Body of pancreas (tissue), 4 donors: ENCODE measurements at regions not wholly inside any gene's neighbourhood (a gene's known extent, or its start where the extent isn't known, plus 50 kb on each side); places are given as distances from the start of the nearest gene placed in this dataset.
A peak's percentile ranks its signal among the peaks of the same experiment; 100 is the strongest.

Experiments used
- ATAC-seq: fragments of 150-250 bp; one replicate; pipeline ENCODE4 v1.9.1; 2016
- DNase-seq, 4 donors: peaks; one replicate each; pipeline ENCODE4 v3.0.0-alpha.2; 2019
- H3K27ac ChIP-seq, 4 donors: fragments of 200-600 bp; sonication (generic); 1 replicate in 3 of 4; 2 replicates in 1 of 4; pipeline versions ENCODE4 v1.5.1 to v1.6.1; 2016 to 2019; ENCODE audit warnings: mild to moderate bottlenecking in 1 of 4, mixed read lengths in 1 of 4, moderate library complexity in 1 of 4
- H3K27me3 ChIP-seq, 2 donors: fragments of 200-600 bp; sonication (generic); one replicate each; pipeline ENCODE4 v1.6.0; 2016; ENCODE audit warnings: mild to moderate bottlenecking in 1 of 2
- H3K36me3 ChIP-seq, 2 donors: fragments of 200-600 bp; sonication (generic); replicated peaks in 1 of 2; 2 replicates each; pipeline ENCODE4 v1.5.1; 2016; ENCODE audit warnings: low read depth in 2 of 2; ENCODE audit not compliant: insufficient read depth in 1 of 2
- H3K4me1 ChIP-seq: fragments of 200-600 bp; sonication (generic); one replicate; pipeline ENCODE4 v1.6.0; 2016
- H3K4me3 ChIP-seq, 2 donors: fragments of 200-600 bp; sonication (generic); 1 replicate in 1 of 2; 2 replicates in 1 of 2; pipeline ENCODE4 v1.5.1; 2016 to 2019
- H3K9me3 ChIP-seq, 3 donors: fragments of 200-600 bp; sonication (generic); 1 replicate in 2 of 3; 2 replicates in 1 of 3; pipeline ENCODE4 v1.5.1; 2016
- POLR2A ChIP-seq, 3 donors: fragments of 450-650 bp; IDR thresholded peaks; one replicate each; pipeline ENCODE4 v1.6.1; 2016; ENCODE audit warnings: antibody characterized with exemption in 3 of 3, mild to moderate bottlenecking in 2 of 3
- WGBS, 2 donors: methylation state at CpG; one replicate each; pipeline ENCODE4 v1.1.5; 2017; 5-methylcytosine and 5-hydroxymethylcytosine counted together
- intact Hi-C: fragments of 100-400 bp; cut with DNase I; formaldehyde crosslinking; loops from one replicate; pipeline ENCODE4 v1.15.1; 2023
- TF ChIP-seq, protein P1 (sequence below), 7 experiments: fragments of 450-650 bp in 4 of 7; fragments of 200-600 bp in 3 of 7; sonication (generic) in 3 of 7; IDR thresholded peaks; one replicate each; pipeline ENCODE4 v1.5.1; 2016 to 2019; ENCODE audit warnings: antibody characterized with exemption in 7 of 7

DNA sequence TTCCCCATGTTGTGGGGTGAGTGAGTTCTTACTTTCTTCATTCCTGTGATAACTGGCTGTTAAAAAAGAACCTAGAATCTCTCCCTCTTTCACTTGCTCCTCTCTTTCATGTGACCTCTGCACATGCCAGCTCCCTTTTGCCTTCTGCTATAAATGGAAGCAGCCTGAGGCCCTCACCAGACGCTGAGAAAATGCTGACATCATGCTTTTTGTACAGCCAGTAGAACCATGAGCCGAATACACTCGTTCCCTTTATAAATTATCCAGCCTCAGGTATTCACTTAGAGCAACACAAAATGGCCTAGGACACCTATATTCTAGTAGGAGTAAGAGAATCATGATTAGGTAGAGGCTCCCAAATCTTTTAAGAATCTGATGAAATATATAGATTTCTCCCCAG, 333.5 kb downstream of the LRIG3 start:
- Histone ChIP-seq H3K36me3 (no peaks in the 10 kb centered on the region), H3K9me3 (no peaks in the 10 kb centered on the region), H3K27me3 (no peaks in the 10 kb centered on the region), H3K4me1 (no peaks in the 10 kb centered on the region), H3K27ac (no peak overlapping the region), H3K4me3 (no peak overlapping the region)
- no peak for DNase-seq
- ATAC-seq = no peak
- TF ChIP-seq, protein P1, sequence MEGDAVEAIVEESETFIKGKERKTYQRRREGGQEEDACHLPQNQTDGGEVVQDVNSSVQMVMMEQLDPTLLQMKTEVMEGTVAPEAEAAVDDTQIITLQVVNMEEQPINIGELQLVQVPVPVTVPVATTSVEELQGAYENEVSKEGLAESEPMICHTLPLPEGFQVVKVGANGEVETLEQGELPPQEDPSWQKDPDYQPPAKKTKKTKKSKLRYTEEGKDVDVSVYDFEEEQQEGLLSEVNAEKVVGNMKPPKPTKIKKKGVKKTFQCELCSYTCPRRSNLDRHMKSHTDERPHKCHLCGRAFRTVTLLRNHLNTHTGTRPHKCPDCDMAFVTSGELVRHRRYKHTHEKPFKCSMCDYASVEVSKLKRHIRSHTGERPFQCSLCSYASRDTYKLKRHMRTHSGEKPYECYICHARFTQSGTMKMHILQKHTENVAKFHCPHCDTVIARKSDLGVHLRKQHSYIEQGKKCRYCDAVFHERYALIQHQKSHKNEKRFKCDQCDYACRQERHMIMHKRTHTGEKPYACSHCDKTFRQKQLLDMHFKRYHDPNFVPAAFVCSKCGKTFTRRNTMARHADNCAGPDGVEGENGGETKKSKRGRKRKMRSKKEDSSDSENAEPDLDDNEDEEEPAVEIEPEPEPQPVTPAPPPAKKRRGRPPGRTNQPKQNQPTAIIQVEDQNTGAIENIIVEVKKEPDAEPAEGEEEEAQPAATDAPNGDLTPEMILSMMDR (IDR thresholded peaks at IDR 0.05) = no peak
- no peak for TF ChIP-seq POLR2A (IDR thresholded peaks at IDR 0.05)
- 52 to 60% methylated on average over 3 of the region's 3 CpGs for WGBS, 2 donors
- intact Hi-C loops = no loop called here

DNA sequence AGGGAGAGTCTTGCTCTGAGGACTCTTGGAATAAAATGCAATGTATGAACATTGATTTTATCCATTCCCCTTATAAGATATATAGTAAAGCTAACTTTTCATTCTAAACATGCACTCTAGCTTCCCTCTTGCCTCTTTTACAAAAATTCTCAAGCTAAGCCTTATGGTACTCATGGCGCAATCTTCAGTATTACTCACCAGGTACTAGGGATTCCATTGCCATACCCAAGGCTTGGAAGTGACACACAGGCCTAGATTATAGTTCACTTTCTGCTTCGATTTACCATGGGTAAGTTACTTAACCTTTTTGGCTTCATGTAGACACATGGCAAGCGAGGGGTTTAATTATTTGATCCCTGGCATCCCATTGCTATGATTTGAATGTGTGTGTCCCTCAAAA, 331.5 kb downstream of the LRIG3 start:
- intact Hi-C loops = no loop called here
- Histone ChIP-seq H3K36me3 (no peaks in the 10 kb centered on the region), H3K4me3 (no peak overlapping the region), H3K27me3 (no peaks in the 10 kb centered on the region), H3K27ac (no peak overlapping the region), H3K9me3 (no peaks in the 10 kb centered on the region), H3K4me1 (no peaks in the 10 kb centered on the region)
- ATAC-seq = no peak
- TF ChIP-seq, protein P1 (IDR thresholded peaks at IDR 0.05) = no peak
- TF ChIP-seq POLR2A (IDR thresholded peaks at IDR 0.05) = no peak
- 61 to 67% methylated on average over 3 of the region's 3 CpGs for WGBS, 2 donors
- no peak for DNase-seq

DNA sequence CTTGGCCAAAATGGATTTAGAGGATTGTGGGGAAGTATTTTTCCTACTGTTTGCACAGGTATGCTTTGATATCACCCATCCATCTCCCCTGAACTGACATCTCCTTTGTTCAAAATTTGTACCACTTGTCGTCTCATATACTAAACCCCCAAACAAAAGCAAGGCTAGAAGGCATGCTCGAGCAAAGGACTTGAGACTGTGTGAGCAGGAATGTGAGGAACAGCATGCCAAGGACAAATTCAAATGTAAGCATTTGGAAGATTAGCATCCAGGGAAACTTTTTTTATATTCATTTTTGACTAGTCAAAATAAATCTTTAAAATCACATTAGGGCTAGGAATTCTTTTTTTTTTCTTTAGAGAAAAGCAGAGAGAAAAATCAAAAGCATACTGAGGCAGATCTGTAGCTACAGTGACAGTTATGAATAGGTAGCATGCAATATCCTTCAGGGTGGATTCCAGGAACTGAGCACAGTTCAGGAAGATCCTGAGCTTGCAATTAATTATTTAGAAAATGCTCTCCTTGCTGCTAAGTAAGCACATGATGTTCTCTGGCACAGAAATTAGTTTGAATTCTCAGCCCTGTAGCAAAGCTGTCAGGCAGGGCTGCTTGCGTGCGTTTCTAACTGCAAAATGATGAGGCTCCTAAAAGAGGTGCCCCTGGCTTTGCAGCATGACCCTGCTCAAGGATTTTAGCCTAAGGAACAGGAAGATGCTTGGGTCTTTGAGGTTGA, 327.7 kb downstream of the LRIG3 start:
- TF ChIP-seq POLR2A (IDR thresholded peaks at IDR 0.05) = no peak
- TF ChIP-seq, protein P1 (IDR thresholded peaks at IDR 0.05) = no peak
- ATAC-seq (no peak), DNase-seq (peak in 1 of 4 donors; percentile 3)
- WGBS, 2 donors = 65 to 75% methylated on average over 4 of the region's 4 CpGs
- Histone ChIP-seq H3K27me3 (no peaks in the 10 kb centered on the region), H3K4me1 (no peaks in the 10 kb centered on the region), H3K4me3 (no peak overlapping the region), H3K27ac (no peak overlapping the region), H3K36me3 (no peaks in the 10 kb centered on the region), H3K9me3 (no peaks in the 10 kb centered on the region)
- intact Hi-C loops = no loop called here

DNA sequence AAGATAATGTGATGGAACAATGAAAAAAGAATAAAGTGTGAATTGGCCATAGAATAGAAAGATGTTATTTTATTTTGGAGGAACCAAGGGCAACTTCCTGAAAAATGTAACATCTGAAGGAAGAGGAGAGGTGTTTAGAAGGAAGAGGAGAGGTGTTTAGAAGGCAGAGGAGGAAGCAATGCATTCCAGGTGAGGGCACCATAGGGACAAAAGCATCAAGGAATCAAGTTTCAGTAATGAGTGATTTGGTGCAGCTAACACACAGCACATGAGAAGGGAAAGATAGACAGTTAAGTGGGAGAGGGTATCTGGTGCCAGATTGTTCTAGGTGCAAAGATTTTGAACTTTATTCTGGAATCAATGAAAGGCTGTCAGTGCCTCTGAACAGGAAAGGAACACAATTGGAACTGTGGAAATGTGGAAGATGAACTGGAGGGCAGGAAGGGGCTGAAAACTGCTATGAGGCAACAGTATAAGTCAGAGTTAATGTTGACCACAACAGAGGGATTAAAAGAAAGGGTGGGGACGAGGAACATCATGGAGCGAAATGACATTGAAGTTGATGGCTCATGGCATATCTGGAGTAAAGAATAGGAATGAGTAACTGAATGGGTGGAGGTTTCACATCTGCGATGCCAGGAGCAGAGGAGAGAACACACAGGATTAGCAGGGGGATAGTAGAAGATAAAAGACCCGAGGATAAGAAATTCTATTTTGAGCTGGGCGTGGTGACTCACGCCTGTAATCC, 326.6 kb downstream of the LRIG3 start:
- H3K27me3 ChIP-seq = no peaks in the 10 kb centered on the region
- TF ChIP-seq, protein P1 (IDR thresholded peaks at IDR 0.05) = no peak
- no peak for TF ChIP-seq POLR2A (IDR thresholded peaks at IDR 0.05)
- no peak overlapping the region for H3K27ac ChIP-seq
- no peak overlapping the region for H3K4me3 ChIP-seq
- no peaks in the 10 kb centered on the region for H3K9me3 ChIP-seq
- DNase-seq = no peak
- H3K4me1 ChIP-seq = no peaks in the 10 kb centered on the region
- no peak for ATAC-seq
- 73 to 74% methylated on average over 6 of the region's 6 CpGs for WGBS, 2 donors
- intact Hi-C loops = no loop called here
- no peaks in the 10 kb centered on the region for H3K36me3 ChIP-seq
